A549 (cell line): ENCODE measurements at regions not wholly inside any gene's neighbourhood (a gene's known extent, or its start where the extent isn't known, plus 50 kb on each side); places are given as distances from the start of the nearest gene placed in this dataset.

Source experiments
- ATAC-seq, 2 experiments: fragments of 200-7000 bp in 1 of 2; fragments of >200 bp in 1 of 2; cut with Nextera tagmentation in 1 of 2; cut with Tn5 transposase in 1 of 2; 3 replicates each; pipeline versions ENCODE4 v1.8.0 to v1.9.1; 2018 to 2020; ENCODE audit warnings: mild to moderate bottlenecking in 1 of 2, moderate library complexity in 1 of 2
- CTCF ChIA-PET: fragments of 300-600 bp; sonication (Branson Sonifier 250); formaldehyde crosslinking; extraction: SDS; loops from one replicate; lab custom pipeline; 2021; ENCODE audit warnings: antibody characterized with exemption, inconsistent platforms; lab: Yijun Ruan, JAX
- POLR2A ChIA-PET: fragments of 350-600 bp; formaldehyde crosslinking; extraction: SDS; loops from one replicate; lab custom pipeline; 2021; ENCODE audit warnings: antibody characterized with exemption, inconsistent platforms; lab: Yijun Ruan, JAX
- DNase-seq, 2 experiments: peaks; one replicate each; pipeline versions ENCODE4 v3.0.0 to v3.0.0-alpha.2; 2011 to 2016; ENCODE audit warnings: low read depth in 1 of 2, low spot score in 1 of 2
- FAIRE-seq: peaks from 2 replicates; lab custom pipeline; 2011; peaks lifted over from hg19 to GRCh38; lab: Jason Lieb, UNC
- H3K27ac ChIP-seq, 2 experiments: fragments of >200 bp; sonication (Bioruptor Twin); formaldehyde crosslinking; 3 replicates each; pipeline ENCODE4 v1.5.1; 2016 to 2017
- H3K4me1 ChIP-seq: fragments of >200 bp; sonication (Bioruptor Twin); formaldehyde crosslinking; 3 replicates; pipeline ENCODE4 v1.6.1; 2016
- H3K4me2 ChIP-seq: fragments of >200 bp; sonication (Bioruptor Twin); formaldehyde crosslinking; 3 replicates; pipeline ENCODE4 v1.6.1; 2016
- H3K4me3 ChIP-seq: fragments of >200 bp; sonication (Bioruptor Twin); formaldehyde crosslinking; 3 replicates; pipeline ENCODE4 v1.5.1; 2016
- H3K9me3 ChIP-seq: fragments of >200 bp; sonication (Bioruptor Twin); formaldehyde crosslinking; 3 replicates; pipeline ENCODE4 v1.6.1; 2016
- BCL3 ChIP-seq: fragments of >200 bp; sonication (Bioruptor Twin); formaldehyde crosslinking; IDR thresholded peaks from 3 replicates; pipeline ENCODE4 v1.6.1; 2016
- BHLHE40 ChIP-seq: IDR thresholded peaks from 2 replicates; pipeline ENCODE4 v1.6.1; 2012; ENCODE audit warnings: low read depth, low read length, inconsistent platforms
- CBX8 ChIP-seq: fragments of 200-600 bp; sonication (generic); IDR thresholded peaks from 2 replicates; pipeline ENCODE4 v1.6.1; 2016
- CHD2 ChIP-seq: fragments of 150-350 bp; IDR thresholded peaks from 2 replicates; pipeline ENCODE4 v1.6.1; 2014; ENCODE audit warnings: low read length; ENCODE audit not compliant: partially characterized antibody
- CHD4 ChIP-seq: fragments of 200-600 bp; sonication (generic); IDR thresholded peaks from 2 replicates; pipeline ENCODE4 v1.6.1; 2016; ENCODE audit warnings: antibody characterized with exemption, mild to moderate bottlenecking, borderline replicate concordance
- EP300 ChIP-seq, 2 experiments: fragments of >200 bp; sonication (Bioruptor Twin); formaldehyde crosslinking; IDR thresholded peaks; 2 replicates in 1 of 2; 3 replicates in 1 of 2; pipeline ENCODE4 v1.6.1; 2016 to 2017
- FOSB ChIP-seq: fragments of 250-450 bp; sonication (Bioruptor Pico); IDR thresholded peaks from 2 replicates; pipeline ENCODE4 v1.5.0; 2020; ENCODE audit warnings: mild to moderate bottlenecking, moderate library complexity
- FOSL2 ChIP-seq, 2 experiments: fragments of 450-650 bp in 1 of 2; fragments of >200 bp in 1 of 2; sonication (Bioruptor Twin) in 1 of 2; formaldehyde crosslinking; IDR thresholded peaks; 2 replicates each; pipeline versions ENCODE4 v1.5.0 to v1.6.1; 2016 to 2020; ENCODE audit warnings: mild to moderate bottlenecking in 1 of 2, moderate library complexity in 1 of 2
- GATA3 ChIP-seq: IDR thresholded peaks from 2 replicates; pipeline ENCODE4 v1.6.1; 2012; ENCODE audit warnings: borderline replicate concordance
- HDAC2 ChIP-seq: fragments of 200-600 bp; sonication (generic); IDR thresholded peaks from 2 replicates; pipeline ENCODE4 v1.6.1; 2016
- HMGXB4 ChIP-seq: fragments of 250-450 bp; sonication (Bioruptor Pico); IDR thresholded peaks from 2 replicates; pipeline ENCODE4 v1.5.0; 2021; ENCODE audit warnings: mild to moderate bottlenecking, moderate library complexity, borderline replicate concordance
- HOXA7 ChIP-seq: fragments of 250-450 bp; sonication (Bioruptor Pico); IDR thresholded peaks from 2 replicates; pipeline ENCODE4 v1.5.0; 2020; ENCODE audit warnings: mild to moderate bottlenecking, moderate library complexity
- HOXB5 ChIP-seq: fragments of 250-450 bp; sonication (Bioruptor Pico); IDR thresholded peaks from 2 replicates; pipeline ENCODE4 v1.5.0; 2020; ENCODE audit warnings: mild to moderate bottlenecking, moderate library complexity
- JUNB ChIP-seq: fragments of >200 bp; sonication (Bioruptor Twin); formaldehyde crosslinking; IDR thresholded peaks from 2 replicates; pipeline ENCODE4 v1.6.1; 2016
- KDM1A ChIP-seq: fragments of 200-600 bp; sonication (generic); IDR thresholded peaks from 2 replicates; pipeline ENCODE4 v1.6.1; 2016; ENCODE audit warnings: low read depth, mild to moderate bottlenecking
- KDM5A ChIP-seq: fragments of 200-600 bp; sonication (generic); IDR thresholded peaks from 2 replicates; pipeline ENCODE4 v1.6.1; 2016; ENCODE audit warnings: antibody characterized with exemption, mild to moderate bottlenecking
- MAFK ChIP-seq: fragments of 450-650 bp; IDR thresholded peaks from 2 replicates; pipeline ENCODE4 v1.6.1; 2014; ENCODE audit not compliant: partially characterized antibody
- MAZ ChIP-seq: fragments of 150-350 bp; IDR thresholded peaks from 2 replicates; pipeline ENCODE4 v1.6.1; 2014; ENCODE audit warnings: antibody characterized with exemption, low read depth, low read length, borderline replicate concordance
- NPAS2 ChIP-seq: fragments of 250-450 bp; sonication (Bioruptor Pico); IDR thresholded peaks from 2 replicates; pipeline ENCODE4 v1.8.0; 2022; ENCODE audit warnings: mild to moderate bottlenecking, moderate library complexity, borderline replicate concordance
- NR3C1 ChIP-seq: fragments of >200 bp; sonication (Bioruptor Twin); formaldehyde crosslinking; IDR thresholded peaks from 3 replicates; pipeline ENCODE4 v1.6.1; 2017
- PHF8 ChIP-seq: fragments of 200-600 bp; sonication (generic); IDR thresholded peaks from 2 replicates; pipeline ENCODE4 v1.6.1; 2016; ENCODE audit warnings: low read depth, mild to moderate bottlenecking, antibody characterized with exemption, moderate library complexity, borderline replicate concordance
- POLR2A ChIP-seq: IDR thresholded peaks from 2 replicates; pipeline ENCODE4 v1.6.1; 2012; ENCODE audit warnings: mild to moderate bottlenecking, low read length
- RAD21 ChIP-seq, 2 experiments: fragments of >200 bp in 1 of 2; sonication (Bioruptor Twin) in 1 of 2; formaldehyde crosslinking in 1 of 2; IDR thresholded peaks in 1 of 2; conservative IDR thresholded peaks in 1 of 2; 2 replicates in 1 of 2; 3 replicates in 1 of 2; pipeline ENCODE4 v1.6.1; 2012 to 2018; ENCODE audit warnings: inconsistent platforms in 1 of 2
- RARB ChIP-seq: fragments of 250-450 bp; sonication (Bioruptor Pico); IDR thresholded peaks from 2 replicates; pipeline ENCODE4 v1.8.0; 2021; ENCODE audit warnings: mild to moderate bottlenecking, moderate library complexity
- SMC3 ChIP-seq: fragments of >200 bp; sonication (Bioruptor Twin); formaldehyde crosslinking; IDR thresholded peaks from 3 replicates; pipeline ENCODE4 v1.6.1; 2018; ENCODE audit warnings: inconsistent platforms
- SREBF2 ChIP-seq: fragments of 450-650 bp; IDR thresholded peaks from 2 replicates; pipeline ENCODE4 v1.6.1; 2014; ENCODE audit warnings: mild to moderate bottlenecking, moderate library complexity
- ZC3H11A ChIP-seq: fragments of 450-650 bp; IDR thresholded peaks from 2 replicates; pipeline ENCODE4 v1.6.1; 2014; ENCODE audit warnings: antibody characterized with exemption, mild to moderate bottlenecking
- WGBS: methylation state at CpG from one replicate; pipeline ENCODE4 v1.1.6; 2017; ENCODE audit errors: missing lambda C conversion rate; 5-methylcytosine and 5-hydroxymethylcytosine counted together
- TF ChIP-seq, protein P1 (sequence below): fragments of >200 bp; sonication (Bioruptor Twin); formaldehyde crosslinking; IDR thresholded peaks from 2 replicates; pipeline ENCODE4 v1.6.1; 2016

DNA sequence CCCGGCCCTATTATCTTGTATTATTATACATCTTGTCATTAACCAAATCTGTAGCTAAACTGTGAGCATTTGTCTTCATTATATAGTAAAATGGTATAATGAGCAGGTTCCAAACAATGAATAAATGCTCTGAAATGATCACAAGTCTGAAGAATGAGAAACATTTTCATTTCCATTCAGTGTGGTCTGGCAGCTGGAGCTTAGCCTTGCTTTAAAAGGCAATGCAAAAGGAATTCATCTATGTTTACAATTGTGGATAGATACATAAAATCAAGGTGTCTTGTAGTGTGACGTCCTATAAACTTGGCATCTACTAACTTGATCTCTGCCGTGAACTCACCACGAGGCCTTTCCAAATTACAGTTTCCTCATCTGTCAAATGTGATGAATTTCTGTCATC lies 168.3 kb downstream of the RMST start:
- POLR2A ChIA-PET, result no interaction called here
- H3K9me3 ChIP-seq, result no peaks in the 10 kb centered on the region
- H3K27ac ChIP-seq, result no peak overlapping the region
- no peak overlapping the region for H3K4me2 ChIP-seq
- no peak for ATAC-seq
- FAIRE-seq, result no peak
- TF ChIP-seq BCL3 (no peak), FOSB (CRISPR knock-in tag) (no peak), HMGXB4 (no peak), PHF8 (no peak), GATA3 (no peak), JUNB (no peak), HOXA7 (CRISPR knock-in tag) (no peak), NR3C1 (no peak), EP300 (IDR thresholded peaks at IDR 0.05) (no peak)
- no peak for DNase-seq
- CTCF ChIA-PET, result no interaction called here
- WGBS, result 8% methylated on average over 4 of the region's 4 CpGs
- no peaks in the 10 kb centered on the region for H3K4me1 ChIP-seq
- no peak overlapping the region for H3K4me3 ChIP-seq

DNA sequence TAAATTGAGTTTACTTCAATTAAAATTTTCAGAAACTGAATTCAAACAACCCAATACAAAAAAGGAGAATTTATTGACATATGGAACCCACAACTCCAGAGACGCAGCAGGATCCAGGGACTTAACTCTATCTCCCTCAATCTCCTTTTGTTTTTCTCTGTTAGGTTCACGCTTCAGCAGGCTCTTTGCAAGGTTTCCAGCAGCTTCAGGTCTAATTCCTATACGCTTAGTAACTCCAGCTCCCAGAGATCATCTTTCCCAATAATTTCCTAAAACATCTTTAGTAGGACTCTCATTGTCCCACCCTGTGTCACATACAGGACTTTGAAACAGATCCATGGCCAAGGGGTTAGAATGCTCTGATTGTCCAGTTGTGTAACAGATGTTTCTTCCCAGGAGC lies 175.2 kb downstream of the RMST start:
- no peak for DNase-seq
- no peaks in the 10 kb centered on the region for H3K9me3 ChIP-seq
- ATAC-seq, result no peak
- ChIA-PET CTCF (no interaction called here), POLR2A (no interaction called here)
- no peaks in the 10 kb centered on the region for H3K4me1 ChIP-seq
- no peak overlapping the region for H3K27ac ChIP-seq
- FAIRE-seq, result no peak
- H3K4me2 ChIP-seq, result no peak overlapping the region
- WGBS, result 31% methylated on average over 3 of the region's 3 CpGs
- TF ChIP-seq HMGXB4 (no peak), ZC3H11A (no peak), MAFK (no peak), CHD2 (no peak), FOSB (CRISPR knock-in tag) (no peak), RARB (CRISPR knock-in tag) (no peak), SREBF2 (no peak), NPAS2 (CRISPR knock-in tag) (no peak), HOXB5 (no peak), CHD4 (no peak), CBX8 (no peak), BHLHE40 (no peak), HDAC2 (no peak), KDM5A (no peak)
- TF ChIP-seq, protein P1, sequence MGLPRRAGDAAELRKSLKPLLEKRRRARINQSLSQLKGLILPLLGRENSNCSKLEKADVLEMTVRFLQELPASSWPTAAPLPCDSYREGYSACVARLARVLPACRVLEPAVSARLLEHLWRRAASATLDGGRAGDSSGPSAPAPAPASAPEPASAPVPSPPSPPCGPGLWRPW, result no peak
- H3K4me3 ChIP-seq, result no peak overlapping the region

DNA sequence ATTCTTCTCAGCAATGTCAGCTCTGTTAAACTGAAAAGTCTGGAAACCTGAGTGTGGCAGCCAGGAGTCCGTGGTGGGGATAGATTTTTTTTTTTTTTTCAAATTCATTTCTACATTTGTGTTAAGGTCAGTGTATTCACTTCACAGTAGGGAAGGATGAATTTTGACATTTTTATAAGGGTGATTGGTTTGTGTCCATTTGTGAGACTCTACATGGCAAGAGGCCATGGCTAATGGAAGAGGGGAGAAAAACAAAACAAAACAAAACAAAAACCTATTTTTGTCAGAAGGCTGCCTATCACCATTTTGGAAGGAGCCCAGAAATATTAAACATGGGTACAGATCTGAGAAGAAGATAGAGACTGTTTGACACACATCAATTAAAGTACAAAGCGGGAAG lies 176.1 kb downstream of the RMST start:
- ChIA-PET CTCF (no interaction called here), POLR2A (no interaction called here)
- H3K27ac ChIP-seq, result no peak overlapping the region
- H3K4me1 ChIP-seq, result no peaks in the 10 kb centered on the region
- no peak for TF ChIP-seq HOXA7 (CRISPR knock-in tag)
- no peak for TF ChIP-seq SMC3
- no peak for TF ChIP-seq MAZ
- TF ChIP-seq CBX8, result no peak
- no peak for TF ChIP-seq POLR2A
- TF ChIP-seq EP300 (IDR thresholded peaks at IDR 0.05), result no peak
- TF ChIP-seq FOSL2 (IDR thresholded peaks at IDR 0.05), result no peak
- no peak for TF ChIP-seq FOSL2 (CRISPR knock-in tag; IDR thresholded peaks at IDR 0.05)
- no peak for TF ChIP-seq RAD21 (conservative IDR thresholded peaks at IDR 0.05 in 1 of 2, IDR thresholded peaks at IDR 0.05 in 1 of 2)
- no peak for TF ChIP-seq KDM1A
- no peak for TF ChIP-seq NR3C1
- FAIRE-seq (no peak), ATAC-seq (no peak), DNase-seq (no peak)
- 34% methylated on average over 2 of the region's 2 CpGs for WGBS
- no peak overlapping the region for H3K4me3 ChIP-seq
- H3K9me3 ChIP-seq, result no peaks in the 10 kb centered on the region
- H3K4me2 ChIP-seq, result no peak overlapping the region
